Spleen (tissue), 11 donors: ENCODE measurements at regions not wholly inside any gene's neighbourhood (a gene's known extent, or its start where the extent isn't known, plus 50 kb on each side); places are given as distances from the start of the nearest gene placed in this dataset.

Experiments used
- DNase-seq: peaks from one replicate; pipeline ENCODE4 v3.0.0-alpha.2; 2020
- H3K27ac ChIP-seq, 8 donors: fragments of 200-600 bp; sonication (generic) in 7 of 8; 1 replicate in 4 of 8; 2 replicates in 4 of 8; pipeline versions ENCODE4 v1.5.0 to v1.8.0; 2016 to 2021; ENCODE audit warnings: inconsistent platforms in 4 of 8, mild to moderate bottlenecking in 4 of 8, moderate library complexity in 1 of 8
- H3K27me3 ChIP-seq, 7 donors: fragments of 200-600 bp; sonication (generic) in 6 of 7; replicated peaks in 1 of 7; 1 replicate in 4 of 7; 2 replicates in 3 of 7; pipeline versions ENCODE4 v1.5.0 to v1.8.0; 2016 to 2021; ENCODE audit warnings: inconsistent platforms in 3 of 7, mild to moderate bottlenecking in 1 of 7
- H3K36me3 ChIP-seq, 6 donors: fragments of 200-600 bp; sonication (generic) in 5 of 6; 1 replicate in 4 of 6; 2 replicates in 2 of 6; pipeline versions ENCODE4 v1.5.0 to v1.8.0; 2016 to 2021; ENCODE audit warnings: inconsistent platforms in 2 of 6
- H3K4me1 ChIP-seq, 6 donors: fragments of 200-600 bp; sonication (generic) in 5 of 6; 1 replicate in 3 of 6; 2 replicates in 3 of 6; pipeline versions ENCODE4 v1.5.0 to v1.8.0; 2016 to 2021; ENCODE audit warnings: inconsistent platforms in 3 of 6
- H3K4me3 ChIP-seq, 8 donors: fragments of 200-600 bp; sonication (generic) in 7 of 8; 1 replicate in 4 of 8; 2 replicates in 4 of 8; pipeline versions ENCODE4 v1.5.0 to v1.8.0; 2016 to 2021; ENCODE audit warnings: inconsistent platforms in 4 of 8, mild to moderate bottlenecking in 4 of 8, moderate library complexity in 2 of 8
- H3K9me3 ChIP-seq, 8 donors: fragments of 200-600 bp; sonication (generic) in 7 of 8; 1 replicate in 4 of 8; 2 replicates in 4 of 8; pipeline versions ENCODE4 v1.5.0 to v1.8.0; 2016 to 2021; ENCODE audit warnings: inconsistent platforms in 4 of 8
- CTCF ChIP-seq, 11 experiments: fragments of 200-600 bp in 7 of 11; fragments of 450-650 bp in 4 of 11; sonication (generic) in 4 of 11; IDR thresholded peaks in 8 of 11; conservative IDR thresholded peaks in 3 of 11; 1 replicate in 7 of 11; 2 replicates in 4 of 11; pipeline versions ENCODE4 v1.4.0 to v1.8.0; 2016 to 2021; ENCODE audit warnings: antibody characterized with exemption in 11 of 11, inconsistent platforms in 4 of 11, mild to moderate bottlenecking in 1 of 11
- POLR2A ChIP-seq, 3 donors: fragments of 450-650 bp; IDR thresholded peaks; one replicate each; pipeline ENCODE4 v1.5.1; 2017; ENCODE audit warnings: antibody characterized with exemption in 3 of 3, mild to moderate bottlenecking in 1 of 3
- POLR2AphosphoS5 ChIP-seq, 3 donors: sonication (generic); formaldehyde crosslinking; IDR thresholded peaks; one replicate each; pipeline ENCODE4 v1.5.1; 2017; ENCODE audit warnings: antibody characterized with exemption in 3 of 3
- WGBS, 5 donors: extraction: QIAGEN DNeasy Blood & Tissue Kit in 3 of 5; methylation state at CpG; one replicate each; pipeline versions ENCODE4 v1.1.5 to v1.1.7; 2013 to 2018; 5-methylcytosine and 5-hydroxymethylcytosine counted together
- intact Hi-C: fragments of 100-400 bp; cut with DNase I; formaldehyde crosslinking; loops from one replicate; pipeline ENCODE4 v1.15.0; 2023; ENCODE audit warnings: low total_unique reads
- donor health status: healthy with polysubstance abuse.
- donor health status: DM: no; HTN: no; CAD: no; lungs with moderate emphysema.
- donor health status: DM: no; HTN: no; CAD: no.
- donor health status: Bipolar disorder and iron deficiency.
- donor health status: healthy.
- donor health status: DM: no; HTN: no; CAD: no.
- donor health status: DM: yes; HTN: yes; CAD: no.

GRCh38 chr1:83791821-83792437, 207.0 kb downstream of the TTLL7 start:
- Histone ChIP-seq H3K4me3 (no peak overlapping the region), H3K9me3 (no peaks in the 10 kb centered on the region), H3K36me3 (no peaks in the 10 kb centered on the region), H3K27ac (no peak overlapping the region), H3K27me3 (no peaks in the 10 kb centered on the region), H3K4me1 (no peaks in the 10 kb centered on the region)
- DNase-seq = no peak
- no peak for TF ChIP-seq CTCF (IDR thresholded peaks at IDR 0.05 in 8 of 11, conservative IDR thresholded peaks at IDR 0.05 in 3 of 11)
- no peak for TF ChIP-seq POLR2A (IDR thresholded peaks at IDR 0.05)
- TF ChIP-seq POLR2AphosphoS5 (IDR thresholded peaks at IDR 0.05) = no peak
- intact Hi-C loops = no loop called here
- 78 to 91% (median 85%) methylated on average over 3 of the region's 3 CpGs for WGBS, 5 donors

GRCh38 chr1:83790446-83790845, 208.5 kb downstream of the TTLL7 start:
- H3K27ac ChIP-seq = no peak overlapping the region
- no peaks in the 10 kb centered on the region for H3K4me1 ChIP-seq
- 90 to 96% (median 93%) methylated on average over 3 of the region's 3 CpGs for WGBS, 5 donors
- H3K27me3 ChIP-seq = no peaks in the 10 kb centered on the region
- intact Hi-C loops = no loop called here
- TF ChIP-seq POLR2AphosphoS5 (IDR thresholded peaks at IDR 0.05) (no peak), CTCF (IDR thresholded peaks at IDR 0.05 in 8 of 11, conservative IDR thresholded peaks at IDR 0.05 in 3 of 11) (no peak), POLR2A (IDR thresholded peaks at IDR 0.05) (no peak)
- no peak for DNase-seq
- H3K9me3 ChIP-seq = peaks cover 0 to 6% (median 0%) of the 10 kb centered on the region in 8 donors
- H3K4me3 ChIP-seq = no peak overlapping the region
- no peaks in the 10 kb centered on the region for H3K36me3 ChIP-seq

- DNase-seq = no peak
- intact Hi-C loops = no loop called here
- Histone ChIP-seq H3K27ac (no peak overlapping the region), H3K4me3 (no peak overlapping the region), H3K36me3 (no peaks in the 10 kb centered on the region), H3K4me1 (no peaks in the 10 kb centered on the region), H3K9me3 (peaks cover 0 to 20% (median 11%) of the 10 kb centered on the region in 8 donors), H3K27me3 (no peaks in the 10 kb centered on the region)
- 69 to 87% (median 83%) methylated on average over 3 of the region's 3 CpGs for WGBS, 5 donors
- TF ChIP-seq POLR2A (IDR thresholded peaks at IDR 0.05) (no peak), POLR2AphosphoS5 (IDR thresholded peaks at IDR 0.05) (no peak), CTCF (IDR thresholded peaks at IDR 0.05 in 8 of 11, conservative IDR thresholded peaks at IDR 0.05 in 3 of 11) (no peak)
Observed at GRCh38 chr1:83787246-83787998, 211.5 kb downstream of the TTLL7 start.

- Histone ChIP-seq H3K4me3 (no peak overlapping the region), H3K9me3 (peaks cover 0 to 20% (median 11%) of the 10 kb centered on the region in 8 donors), H3K27ac (no peak overlapping the region), H3K4me1 (no peaks in the 10 kb centered on the region), H3K27me3 (no peaks in the 10 kb centered on the region), H3K36me3 (no peaks in the 10 kb centered on the region)
- TF ChIP-seq CTCF (IDR thresholded peaks at IDR 0.05 in 8 of 11, conservative IDR thresholded peaks at IDR 0.05 in 3 of 11) (no peak), POLR2AphosphoS5 (IDR thresholded peaks at IDR 0.05) (no peak), POLR2A (IDR thresholded peaks at IDR 0.05) (no peak)
- intact Hi-C loops = no loop called here
- WGBS, 5 donors = 73 to 84% (median 82%) methylated on average over 2 of the region's 2 CpGs
- no peak for DNase-seq
Observed at GRCh38 chr1:83781667-83782066, 217.3 kb downstream of the TTLL7 start.
